GM10266 (cell line): ENCODE measurements at regions not wholly inside any gene's neighbourhood (a gene's known extent, or its start where the extent isn't known, plus 50 kb on each side); places are given as distances from the start of the nearest gene placed in this dataset.

Source experiments
- DNase-seq: peaks from one replicate; pipeline ENCODE4 v3.0.0; 2012; ENCODE audit errors: extremely low spot score
- TF ChIP-seq, protein P1 (sequence below): IDR thresholded peaks from 2 replicates; pipeline ENCODE4 v1.5.1; 2012; ENCODE audit warnings: mild to moderate bottlenecking, low read depth; ENCODE audit not compliant: control insufficient read depth, insufficient read depth; ENCODE audit errors: missing control alignments

- TF ChIP-seq, protein P1, sequence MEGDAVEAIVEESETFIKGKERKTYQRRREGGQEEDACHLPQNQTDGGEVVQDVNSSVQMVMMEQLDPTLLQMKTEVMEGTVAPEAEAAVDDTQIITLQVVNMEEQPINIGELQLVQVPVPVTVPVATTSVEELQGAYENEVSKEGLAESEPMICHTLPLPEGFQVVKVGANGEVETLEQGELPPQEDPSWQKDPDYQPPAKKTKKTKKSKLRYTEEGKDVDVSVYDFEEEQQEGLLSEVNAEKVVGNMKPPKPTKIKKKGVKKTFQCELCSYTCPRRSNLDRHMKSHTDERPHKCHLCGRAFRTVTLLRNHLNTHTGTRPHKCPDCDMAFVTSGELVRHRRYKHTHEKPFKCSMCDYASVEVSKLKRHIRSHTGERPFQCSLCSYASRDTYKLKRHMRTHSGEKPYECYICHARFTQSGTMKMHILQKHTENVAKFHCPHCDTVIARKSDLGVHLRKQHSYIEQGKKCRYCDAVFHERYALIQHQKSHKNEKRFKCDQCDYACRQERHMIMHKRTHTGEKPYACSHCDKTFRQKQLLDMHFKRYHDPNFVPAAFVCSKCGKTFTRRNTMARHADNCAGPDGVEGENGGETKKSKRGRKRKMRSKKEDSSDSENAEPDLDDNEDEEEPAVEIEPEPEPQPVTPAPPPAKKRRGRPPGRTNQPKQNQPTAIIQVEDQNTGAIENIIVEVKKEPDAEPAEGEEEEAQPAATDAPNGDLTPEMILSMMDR, result no peak
- no peak for DNase-seq
These were observed 247.0 kb upstream of the PPP2R2D start for GRCh38 chr10:131653554-131654470.

DNA sequence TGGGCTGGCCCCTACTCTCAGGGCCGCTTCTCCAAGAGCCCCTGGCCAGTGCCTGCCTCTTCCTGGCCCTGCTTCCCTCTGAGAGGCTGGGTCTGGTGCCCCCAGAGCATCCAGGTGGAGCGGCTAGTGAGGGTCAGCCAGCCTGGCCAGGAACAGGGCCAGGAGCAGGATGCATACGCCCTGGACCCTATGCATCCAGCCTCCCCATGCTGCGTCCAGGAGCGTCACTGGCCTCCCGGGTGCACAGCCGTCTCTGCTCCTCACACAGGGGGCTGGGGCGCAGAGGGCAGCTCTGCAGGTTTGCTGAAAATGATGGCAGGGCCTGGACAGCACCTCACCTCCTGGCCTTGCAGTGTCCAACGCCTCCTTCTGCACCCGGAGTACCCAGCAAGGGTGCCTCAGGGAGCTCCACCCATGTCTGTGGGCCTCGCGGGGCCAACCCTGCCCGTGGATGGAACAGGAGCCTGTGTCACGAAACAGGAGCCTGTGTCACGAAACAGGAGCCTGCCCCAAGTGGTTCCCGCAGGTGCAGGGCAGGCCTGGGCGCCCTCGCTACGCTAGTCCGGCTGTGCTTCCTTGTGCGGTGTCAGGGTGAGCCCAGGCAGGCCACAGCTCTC is 246.2 kb upstream of the PPP2R2D start:
- TF ChIP-seq, protein P1, result no peak
- no peak for DNase-seq

GRCh38 chr10:131655101-131655849 is 245.5 kb upstream of the PPP2R2D start:
- TF ChIP-seq, protein P1, result no peak
- no peak for DNase-seq

- TF ChIP-seq, protein P1, result no peak
These were observed 244.8 kb upstream of the PPP2R2D start for GRCh38 chr10:131656009-131656408.

GRCh38 chr10:131656431-131656841 is 244.4 kb upstream of the PPP2R2D start:
- TF ChIP-seq, protein P1, result no peak
- no peak for DNase-seq

More at GRCh38 chr10:131656009-131656408, 244.8 kb upstream of the PPP2R2D start:
- no peak for DNase-seq

DNA sequence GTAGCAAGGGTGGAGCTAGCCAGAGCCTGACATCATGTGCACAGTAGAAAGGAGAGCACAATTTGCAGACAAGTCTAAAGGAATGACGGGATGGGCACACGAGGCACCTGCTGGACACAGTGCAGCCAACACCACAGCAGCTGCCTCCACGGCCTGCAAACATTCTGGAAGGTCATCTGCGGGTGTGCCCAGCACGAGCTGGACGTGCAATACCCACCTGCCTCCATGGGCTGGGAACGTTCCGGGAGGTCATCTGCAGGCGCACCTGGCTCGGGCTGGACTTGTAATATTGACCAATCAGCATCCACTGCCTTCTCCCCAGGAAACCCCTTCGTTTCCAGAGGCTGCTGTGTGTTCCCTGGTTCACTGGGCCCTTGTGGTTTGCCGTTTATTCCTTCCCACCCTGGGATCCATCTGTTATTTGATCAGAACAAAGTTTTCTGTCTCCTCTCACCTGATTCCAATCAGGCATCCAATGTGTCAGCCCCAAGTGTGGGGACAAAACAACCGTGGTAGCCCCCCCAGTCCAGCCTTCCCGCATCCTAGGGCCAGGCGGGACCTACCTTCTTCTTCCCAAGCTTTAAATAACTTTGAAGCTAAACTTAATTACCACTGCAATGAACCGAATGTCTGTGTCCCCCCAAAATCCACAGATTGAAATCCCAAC is 243.4 kb upstream of the PPP2R2D start:
- TF ChIP-seq, protein P1, result no peak
- DNase-seq, result no peak
